ENCODE measurements at regions not wholly inside any gene's neighbourhood (a gene's known extent, or its start where the extent isn't known, plus 50 kb on each side); places are given as distances from the start of the nearest gene placed in this dataset.

- TF ChIP-seq CTCF (IDR thresholded peaks at IDR 0.05; ENCODE audit: low read length) (no peak), EZH2 (IDR thresholded peaks at IDR 0.05; ENCODE audit: borderline replicate concordance, low read length) (no peak)
- no peaks in the 10 kb centered on the region for H3K4me1 ChIP-seq (ENCODE audit: insufficient read depth, low read length, severe bottlenecking)
- H3K27me3 ChIP-seq (ENCODE audit: insufficient read depth, low read length): no peaks in the 10 kb centered on the region
- H3K27ac ChIP-seq (ENCODE audit: low read depth, low read length, poor library complexity, severe bottlenecking): no peak overlapping the region
- no peaks in the 10 kb centered on the region for H3F3A ChIP-seq (ENCODE audit: insufficient read depth, low read length)
- no peak overlapping the region for H2AFZ ChIP-seq (ENCODE audit: low read length)
- H3K9ac ChIP-seq (ENCODE audit: low read length): no peak overlapping the region
- no peaks in the 10 kb centered on the region; the same call in 1 of the 2 replicates for H3K9me2 ChIP-seq (ENCODE audit: low read depth, low read length)
- no peaks in the 10 kb centered on the region for H3K36me3 ChIP-seq (ENCODE audit: insufficient read depth, low read length)
- H3K4me3 ChIP-seq (ENCODE audit: low read depth, low read length, poor library complexity, severe bottlenecking): no peak overlapping the region
- no peaks in the 10 kb centered on the region for H3K79me2 ChIP-seq (ENCODE audit: insufficient read depth, low read length)
- H3K4me2 ChIP-seq (ENCODE audit: low read length): no peak overlapping the region
- H4K20me1 ChIP-seq (ENCODE audit: insufficient read depth, low read length): no peaks in the 10 kb centered on the region
- no peaks in the 10 kb centered on the region for H3K9me3 ChIP-seq (ENCODE audit: low read length)
Observed at GRCh38 chr7:81007051-81007450, 88.2 kb upstream of the SEMA3C start.

- Histone ChIP-seq H2AFZ (ENCODE audit: low read length) (no peak overlapping the region), H4K20me1 (ENCODE audit: insufficient read depth, low read length) (no peaks in the 10 kb centered on the region)
Observed at GRCh38 chr7:81005254-81005653, 86.4 kb upstream of the SEMA3C start.

GRCh38 chr7:81004098-81004497, 85.2 kb upstream of the SEMA3C start:
- Histone ChIP-seq H2AFZ (ENCODE audit: low read length) (no peak overlapping the region), H4K20me1 (ENCODE audit: insufficient read depth, low read length) (no peaks in the 10 kb centered on the region), H3K4me1 (ENCODE audit: insufficient read depth, low read length, severe bottlenecking) (no peaks in the 10 kb centered on the region), H3K9ac (ENCODE audit: low read length) (no peak overlapping the region), H3K36me3 (ENCODE audit: insufficient read depth, low read length) (no peaks in the 10 kb centered on the region), H3K4me2 (ENCODE audit: low read length) (no peak overlapping the region), H3K9me2 (ENCODE audit: low read depth, low read length) (no peaks in the 10 kb centered on the region; the same call in 1 of the 2 replicates), H3K9me3 (ENCODE audit: low read length) (no peaks in the 10 kb centered on the region), H3K79me2 (ENCODE audit: insufficient read depth, low read length) (no peaks in the 10 kb centered on the region), H3K27ac (ENCODE audit: low read depth, low read length, poor library complexity, severe bottlenecking) (no peak overlapping the region), H3K4me3 (ENCODE audit: low read depth, low read length, poor library complexity, severe bottlenecking) (no peak overlapping the region), H3F3A (ENCODE audit: insufficient read depth, low read length) (no peaks in the 10 kb centered on the region), H3K27me3 (ENCODE audit: insufficient read depth, low read length) (no peaks in the 10 kb centered on the region)
- no peak for TF ChIP-seq CTCF (IDR thresholded peaks at IDR 0.05; ENCODE audit: low read length)

More at GRCh38 chr7:81005254-81005653, 86.4 kb upstream of the SEMA3C start:
- H3K9me2 ChIP-seq (ENCODE audit: low read depth, low read length): no peaks in the 10 kb centered on the region; the same call in 1 of the 2 replicates
- no peak overlapping the region for H3K9ac ChIP-seq (ENCODE audit: low read length)
- TF ChIP-seq EZH2 (IDR thresholded peaks at IDR 0.05; ENCODE audit: borderline replicate concordance, low read length) (no peak), CTCF (IDR thresholded peaks at IDR 0.05; ENCODE audit: low read length) (no peak)
- H3K9me3 ChIP-seq (ENCODE audit: low read length): no peaks in the 10 kb centered on the region
- H3K4me2 ChIP-seq (ENCODE audit: low read length): no peak overlapping the region
- no peak overlapping the region for H3K27ac ChIP-seq (ENCODE audit: low read depth, low read length, poor library complexity, severe bottlenecking)
- H3K4me3 ChIP-seq (ENCODE audit: low read depth, low read length, poor library complexity, severe bottlenecking): no peak overlapping the region
- H3K79me2 ChIP-seq (ENCODE audit: insufficient read depth, low read length): no peaks in the 10 kb centered on the region
- H3K36me3 ChIP-seq (ENCODE audit: insufficient read depth, low read length): no peaks in the 10 kb centered on the region
- H3K4me1 ChIP-seq (ENCODE audit: insufficient read depth, low read length, severe bottlenecking): no peaks in the 10 kb centered on the region
- H3K27me3 ChIP-seq (ENCODE audit: insufficient read depth, low read length): no peaks in the 10 kb centered on the region
- no peaks in the 10 kb centered on the region for H3F3A ChIP-seq (ENCODE audit: insufficient read depth, low read length)

Data from OCI-LY1 (cell line).